HAP-1 (cell line): ENCODE measurements at regions not wholly inside any gene's neighbourhood (a gene's known extent, or its start where the extent isn't known, plus 50 kb on each side); places are given as distances from the start of the nearest gene placed in this dataset.

ENCODE experiments used
- DNase-seq, 2 experiments: peaks; one replicate each; pipeline ENCODE4 v3.0.0-alpha.2; 2016 to 2020; ENCODE audit warnings: low spot score in 2 of 2
- H3K27me3 ChIP-seq: fragments of 250-450 bp; sonication (Bioruptor Pico); 2 replicates; pipeline ENCODE4 v1.5.1; 2020; ENCODE audit warnings: low read depth, mild to moderate bottlenecking, moderate library complexity
- H3K36me3 ChIP-seq: fragments of 250-450 bp; sonication (Bioruptor Pico); replicated peaks from 2 replicates; pipeline ENCODE4 v1.5.1; 2020; ENCODE audit warnings: mild to moderate bottlenecking
- H3K4me1 ChIP-seq: fragments of 250-450 bp; sonication (Bioruptor Pico); 2 replicates; pipeline ENCODE4 v1.5.1; 2020; ENCODE audit warnings: mild to moderate bottlenecking
- H3K4me3 ChIP-seq: fragments of 250-450 bp; sonication (Bioruptor Pico); 2 replicates; pipeline ENCODE4 v1.5.1; 2020; ENCODE audit warnings: mild to moderate bottlenecking, moderate library complexity
- H3K9me3 ChIP-seq: fragments of 250-450 bp; sonication (Bioruptor Pico); 2 replicates; pipeline ENCODE4 v1.5.1; 2020; ENCODE audit warnings: mild to moderate bottlenecking, moderate library complexity
- in situ Hi-C: fragments of 300-500 bp; cut with MboI; formaldehyde crosslinking; loops from 3 replicates; pipeline ENCODE4 v1.14.3; 2020; ENCODE audit warnings: low sequenced_read_pairs, inconsistent platforms, mixed read lengths

GRCh38 chr6:14055541-14055940 lies 62.0 kb upstream of the CD83 start:
- no peak for DNase-seq
- Histone ChIP-seq H3K36me3 (no peaks in the 10 kb centered on the region), H3K4me1 (no peaks in the 10 kb centered on the region), H3K4me3 (no peak overlapping the region), H3K9me3 (no peaks in the 10 kb centered on the region; the same call in 1 of the 2 replicates), H3K27me3 (no peaks in the 10 kb centered on the region)
- in situ Hi-C loops, result loop anchor here (25.0 kb wide), 1 partner anchor 718 kb away; the partner anchor contains the start of gene TBC1D7

- Histone ChIP-seq H3K36me3 (no peaks in the 10 kb centered on the region), H3K27me3 (no peaks in the 10 kb centered on the region), H3K9me3 (no peaks in the 10 kb centered on the region; the same call in 1 of the 2 replicates), H3K4me1 (no peaks in the 10 kb centered on the region), H3K4me3 (no peak overlapping the region)
- in situ Hi-C loops, result loop anchor here (25.0 kb wide), 1 partner anchor 721 kb away; the partner anchor contains the start of gene TBC1D7
- DNase-seq, result no peak
Measured at GRCh38 chr6:14058029-14058695, 59.4 kb upstream of the CD83 start.

- in situ Hi-C loops, result loop anchor here (25.0 kb wide), 1 partner anchor 721 kb away; the partner anchor contains the start of gene TBC1D7
Measured at GRCh38 chr6:14058735-14059134, 58.8 kb upstream of the CD83 start.

GRCh38 chr6:14059791-14060436 lies 57.7 kb upstream of the CD83 start:
- no peaks in the 10 kb centered on the region for H3K27me3 ChIP-seq
- no peaks in the 10 kb centered on the region for H3K36me3 ChIP-seq
- no peak overlapping the region for H3K4me3 ChIP-seq
- H3K4me1 ChIP-seq, result no peaks in the 10 kb centered on the region
- no peaks in the 10 kb centered on the region; the same call in 1 of the 2 replicates for H3K9me3 ChIP-seq
- in situ Hi-C loops, result loop anchor here (25.0 kb wide), 1 partner anchor 723 kb away; the partner anchor contains the start of gene TBC1D7
- DNase-seq, result no peak

More at GRCh38 chr6:14058735-14059134, 58.8 kb upstream of the CD83 start:
- H3K27me3 ChIP-seq, result no peaks in the 10 kb centered on the region
- no peak overlapping the region for H3K4me3 ChIP-seq
- H3K36me3 ChIP-seq, result no peaks in the 10 kb centered on the region
- H3K4me1 ChIP-seq, result no peaks in the 10 kb centered on the region
- DNase-seq, result no peak
- no peaks in the 10 kb centered on the region; the same call in 1 of the 2 replicates for H3K9me3 ChIP-seq

GRCh38 chr6:14060971-14061370 lies 56.6 kb upstream of the CD83 start:
- no peaks in the 10 kb centered on the region for H3K36me3 ChIP-seq
- no peak overlapping the region for H3K4me3 ChIP-seq
- in situ Hi-C loops, result loop anchor here (25.0 kb wide), 1 partner anchor 724 kb away; the partner anchor contains the start of gene TBC1D7
- no peaks in the 10 kb centered on the region for H3K27me3 ChIP-seq
- no peak for DNase-seq
- no peaks in the 10 kb centered on the region; the same call in 1 of the 2 replicates for H3K9me3 ChIP-seq
- no peaks in the 10 kb centered on the region for H3K4me1 ChIP-seq

GRCh38 chr6:14061643-14062042 lies 55.9 kb upstream of the CD83 start:
- Histone ChIP-seq H3K4me3 (no peak overlapping the region), H3K9me3 (no peaks in the 10 kb centered on the region; the same call in 1 of the 2 replicates)
- in situ Hi-C loops, result loop anchor here (25.0 kb wide), 1 partner anchor 724 kb away; the partner anchor contains the start of gene TBC1D7

GRCh38 chr6:14062345-14063029 lies 55.1 kb upstream of the CD83 start:
- H3K4me1 ChIP-seq, result peaks cover 2% of the 10 kb centered on the region; the same call in 1 of the 2 replicates
- no peak overlapping the region for H3K4me3 ChIP-seq
- H3K9me3 ChIP-seq, result no peaks in the 10 kb centered on the region; the same call in 1 of the 2 replicates
- no peak for DNase-seq
- no peaks in the 10 kb centered on the region for H3K27me3 ChIP-seq
- H3K36me3 ChIP-seq, result no peaks in the 10 kb centered on the region
- in situ Hi-C loops, result loop anchor here (25.0 kb wide), 1 partner anchor 725 kb away; the partner anchor contains the start of gene TBC1D7

More at GRCh38 chr6:14061643-14062042, 55.9 kb upstream of the CD83 start:
- DNase-seq, result no peak
- Histone ChIP-seq H3K27me3 (no peaks in the 10 kb centered on the region), H3K36me3 (no peaks in the 10 kb centered on the region), H3K4me1 (no peaks in the 10 kb centered on the region)

GRCh38 chr6:14063756-14064155 lies 53.8 kb upstream of the CD83 start:
- no peaks in the 10 kb centered on the region for H3K36me3 ChIP-seq
- H3K4me3 ChIP-seq, result no peak overlapping the region
- H3K9me3 ChIP-seq, result no peaks in the 10 kb centered on the region
- peaks cover 2% of the 10 kb centered on the region; the same call in 1 of the 2 replicates for H3K4me1 ChIP-seq
- in situ Hi-C loops, result loop anchor here (25.0 kb wide), 1 partner anchor 726 kb away; the partner anchor contains the start of gene TBC1D7
- H3K27me3 ChIP-seq, result no peaks in the 10 kb centered on the region
- no peak for DNase-seq

- Histone ChIP-seq H3K4me3 (no peak overlapping the region), H3K9me3 (no peaks in the 10 kb centered on the region), H3K36me3 (no peaks in the 10 kb centered on the region), H3K4me1 (peaks cover 2% of the 10 kb centered on the region; the same call in 1 of the 2 replicates), H3K27me3 (no peaks in the 10 kb centered on the region)
- no peak for DNase-seq
- in situ Hi-C loops, result loop anchor here (5.0 to 25.0 kb wide), 2 partner anchors 153 to 728 kb away; partner anchors contain the start of gene TBC1D7
Measured at GRCh38 chr6:14065350-14065749, 52.2 kb upstream of the CD83 start.

- in situ Hi-C loops, result loop anchor here (5.0 to 25.0 kb wide), 2 partner anchors 155 to 730 kb away; partner anchors contain the start of gene TBC1D7
- no peak overlapping the region for H3K4me3 ChIP-seq
- peaks cover 2% of the 10 kb centered on the region; the same call in 1 of the 2 replicates for H3K4me1 ChIP-seq
- H3K27me3 ChIP-seq, result no peaks in the 10 kb centered on the region
- H3K36me3 ChIP-seq, result no peaks in the 10 kb centered on the region
- no peaks in the 10 kb centered on the region for H3K9me3 ChIP-seq
- peak; percentile 55 to 77 for DNase-seq
Measured at GRCh38 chr6:14066782-14067406, 50.7 kb upstream of the CD83 start.

GRCh38 chr6:14067656-14068055 lies 49.9 kb upstream of the CD83 start:
- peaks cover 2% of the 10 kb centered on the region; the same call in 1 of the 2 replicates for H3K4me1 ChIP-seq
- H3K27me3 ChIP-seq, result no peaks in the 10 kb centered on the region
- in situ Hi-C loops, result loop anchor here (5.0 to 25.0 kb wide), 2 partner anchors 155 to 730 kb away; partner anchors contain the start of gene TBC1D7
- H3K9me3 ChIP-seq, result no peaks in the 10 kb centered on the region
- H3K36me3 ChIP-seq, result no peaks in the 10 kb centered on the region
- no peak overlapping the region for H3K4me3 ChIP-seq
- DNase-seq, result no peak
